HUES64 (cell line): ENCODE measurements at regions not wholly inside any gene's neighbourhood (a gene's known extent, or its start where the extent isn't known, plus 50 kb on each side); places are given as distances from the start of the nearest gene placed in this dataset.

Experiments
- H3K27ac ChIP-seq: 2 replicates; pipeline ENCODE4 v1.7.0; 2013; ENCODE audit warnings: low read depth, low read length, inconsistent platforms
- H3K27me3 ChIP-seq: 2 replicates; pipeline ENCODE4 v1.6.1; 2013; ENCODE audit warnings: mild to moderate bottlenecking, low read length; ENCODE audit not compliant: insufficient read depth
- H3K36me3 ChIP-seq: 2 replicates; pipeline ENCODE4 v1.6.1; 2013; ENCODE audit warnings: mild to moderate bottlenecking, low read length; ENCODE audit not compliant: insufficient read depth
- H3K4me1 ChIP-seq: 2 replicates; pipeline ENCODE4 v1.6.1; 2013; ENCODE audit warnings: mild to moderate bottlenecking, low read length, moderate library complexity; ENCODE audit not compliant: insufficient read depth
- H3K4me3 ChIP-seq: 2 replicates; pipeline ENCODE4 v1.5.1; 2013; ENCODE audit warnings: mild to moderate bottlenecking, low read length, moderate library complexity
- H3K9ac ChIP-seq: 2 replicates; pipeline ENCODE4 v1.6.1; 2013; ENCODE audit warnings: mild to moderate bottlenecking, low read depth, low read length
- H3K9me3 ChIP-seq: 2 replicates; pipeline ENCODE4 v1.6.1; 2013; ENCODE audit warnings: low read depth, low read length; ENCODE audit not compliant: insufficient read depth
- WGBS: fragments of 150-250, 120-280 bp; methylation state at CpG from one replicate; pipeline ENCODE4 v1.1.7; 2013; ENCODE audit warnings: missing lambda C conversion rate; 5-methylcytosine and 5-hydroxymethylcytosine counted together

GRCh38 chrX:117335209-117335608, 781.4 kb downstream of the KLHL13 start:
- no peaks in the 10 kb centered on the region for H3K36me3 ChIP-seq
- 100% methylated on average over 1 of the region's 1 CpG for WGBS
- no peak overlapping the region for H3K4me3 ChIP-seq
- no peak overlapping the region for H3K27ac ChIP-seq
- no peaks in the 10 kb centered on the region for H3K27me3 ChIP-seq
- H3K4me1 ChIP-seq, result no peaks in the 10 kb centered on the region
- H3K9ac ChIP-seq, result no peak overlapping the region
- H3K9me3 ChIP-seq, result no peaks in the 10 kb centered on the region

- Histone ChIP-seq H3K27ac (peak overlapping the region; percentile 90; the same call in 1 of the 2 replicates), H3K36me3 (no peaks in the 10 kb centered on the region), H3K27me3 (peaks cover 2% of the 10 kb centered on the region; the same call in 1 of the 2 replicates), H3K9me3 (peaks cover 6% of the 10 kb centered on the region; the same call in 1 of the 2 replicates), H3K4me1 (peaks cover 14% of the 10 kb centered on the region; the same call in 1 of the 2 replicates), H3K4me3 (no peak overlapping the region), H3K9ac (no peak overlapping the region)
- WGBS, result 67% methylated on average over 1 of the region's 1 CpG
These were observed 789.2 kb downstream of the KLHL13 start for GRCh38 chrX:117327373-117327772.

- no peak overlapping the region for H3K27ac ChIP-seq
- H3K36me3 ChIP-seq, result no peaks in the 10 kb centered on the region
- H3K4me1 ChIP-seq, result peaks cover 14% of the 10 kb centered on the region; the same call in 1 of the 2 replicates
- WGBS, result 93% methylated on average over 3 of the region's 3 CpGs
- no peak overlapping the region for H3K9ac ChIP-seq
- H3K27me3 ChIP-seq, result peaks cover 2% of the 10 kb centered on the region; the same call in 1 of the 2 replicates
- H3K4me3 ChIP-seq, result no peak overlapping the region
- H3K9me3 ChIP-seq, result peaks cover 6% of the 10 kb centered on the region; the same call in 1 of the 2 replicates
These were observed 790.9 kb downstream of the KLHL13 start for GRCh38 chrX:117325706-117326105.

GRCh38 chrX:117305168-117305766, 811.3 kb downstream of the KLHL13 start:
- H3K9me3 ChIP-seq, result no peaks in the 10 kb centered on the region
- H3K36me3 ChIP-seq, result no peaks in the 10 kb centered on the region
- 97% methylated on average over 4 of the region's 4 CpGs for WGBS
- no peak overlapping the region for H3K27ac ChIP-seq
- no peak overlapping the region for H3K4me3 ChIP-seq
- H3K9ac ChIP-seq, result no peak overlapping the region
- H3K4me1 ChIP-seq, result no peaks in the 10 kb centered on the region
- no peaks in the 10 kb centered on the region for H3K27me3 ChIP-seq

GRCh38 chrX:117301086-117301485, 815.5 kb downstream of the KLHL13 start:
- Histone ChIP-seq H3K27ac (no peak overlapping the region), H3K9me3 (no peaks in the 10 kb centered on the region), H3K9ac (no peak overlapping the region), H3K4me1 (no peaks in the 10 kb centered on the region), H3K36me3 (no peaks in the 10 kb centered on the region), H3K27me3 (no peaks in the 10 kb centered on the region), H3K4me3 (no peak overlapping the region)
- 100% methylated on average over 1 of the region's 1 CpG for WGBS

- Histone ChIP-seq H3K27ac (no peak overlapping the region), H3K9ac (no peak overlapping the region), H3K4me1 (no peaks in the 10 kb centered on the region), H3K36me3 (no peaks in the 10 kb centered on the region), H3K4me3 (no peak overlapping the region), H3K9me3 (no peaks in the 10 kb centered on the region), H3K27me3 (no peaks in the 10 kb centered on the region)
- WGBS, result no CpG with 5 or more reads among the region's 1 CpG
These were observed 824.9 kb downstream of the KLHL13 start for GRCh38 chrX:117291760-117292159.

GRCh38 chrX:117274965-117275364, 812.2 kb upstream of the CT83 start:
- 96% methylated on average over 3 of the region's 4 CpGs for WGBS
- Histone ChIP-seq H3K27ac (no peak overlapping the region), H3K9ac (no peak overlapping the region), H3K4me3 (no peak overlapping the region), H3K4me1 (no peaks in the 10 kb centered on the region), H3K9me3 (no peaks in the 10 kb centered on the region), H3K27me3 (no peaks in the 10 kb centered on the region), H3K36me3 (no peaks in the 10 kb centered on the region)
